ENCODE measurements at regions not wholly inside any gene's neighbourhood (a gene's known extent, or its start where the extent isn't known, plus 50 kb on each side); places are given as distances from the start of the nearest gene placed in this dataset.
A peak's percentile ranks its signal among the peaks of the same experiment; 100 is the strongest.
"Not testable (repeated sequence)": the region's sequence is repeated elsewhere in the genome, so short reads cannot be mapped to it uniquely, and the experiment has no call there.

GRCh38 chr3:158925828-158926494, 124.1 kb downstream of the MFSD1 start:
- Histone ChIP-seq H3K4me1 (replicated peaks in 1 of 2) (peaks cover 5 to 10% of the 10 kb centered on the region in 2 donors), H3K4me3 (no peak overlapping the region), H3K27ac (no peak overlapping the region)
- ATAC-seq (replicated peaks in 6 of 8): peak in 3 of 8 experiments; percentile 56 to 74 (median 68)
- in situ Hi-C loops (cut with MboI; ENCODE audit: low pct_unique_long_range_greater_than_20kb in 2 of 9, low sequenced_read_pairs in 9 of 9, unreplicated experiment in 9 of 9): no loop called here
- 35 to 100% (median 51%) methylated on average over 2 to 5 of the region's 5 CpGs for WGBS, 10 experiments

GRCh38 chr3:158935846-158936245, 134.0 kb downstream of the MFSD1 start:
- H3K27ac ChIP-seq: no peak overlapping the region
- ATAC-seq (replicated peaks in 6 of 8): no peak
- no peak overlapping the region for H3K4me3 ChIP-seq
- no peaks in the 10 kb centered on the region for H3K4me1 ChIP-seq (replicated peaks in 1 of 2)
- in situ Hi-C loops (cut with MboI; ENCODE audit: low pct_unique_long_range_greater_than_20kb in 2 of 9, low sequenced_read_pairs in 9 of 9, unreplicated experiment in 9 of 9): no loop called here
- 22 to 100% (median 80%) methylated on average over 1 to 5 of the region's 5 CpGs; no CpG with 5 or more reads in 3 of the 10 experiments for WGBS, 10 experiments

- H3K4me3 ChIP-seq: no peak overlapping the region
- 50 to 100% (median 80%) methylated on average over 1 to 11 of the region's 12 CpGs; no CpG with 5 or more reads in 2 of the 10 experiments for WGBS, 10 experiments
- no peak overlapping the region for H3K27ac ChIP-seq
- no peaks in the 10 kb centered on the region for H3K4me1 ChIP-seq (replicated peaks in 1 of 2)
- ATAC-seq (replicated peaks in 6 of 8): no peak
- in situ Hi-C loops (cut with MboI; ENCODE audit: low pct_unique_long_range_greater_than_20kb in 2 of 9, low sequenced_read_pairs in 9 of 9, unreplicated experiment in 9 of 9): no loop called here
Measured at GRCh38 chr3:158936530-158937113, 134.8 kb downstream of the MFSD1 start.

GRCh38 chr3:158950178-158950901, 148.5 kb downstream of the MFSD1 start:
- Histone ChIP-seq H3K27ac (no peak overlapping the region), H3K4me3 (no peak overlapping the region), H3K4me1 (replicated peaks in 1 of 2) (peaks cover 3 to 9% of the 10 kb centered on the region in 2 donors)
- in situ Hi-C loops (cut with MboI; ENCODE audit: low pct_unique_long_range_greater_than_20kb in 2 of 9, low sequenced_read_pairs in 9 of 9, unreplicated experiment in 9 of 9): no loop called here
- WGBS, 10 experiments: 43 to 100% (median 93%) methylated on average over 2 to 8 of the region's 8 CpGs; no CpG with 5 or more reads in 1 of the 10 experiments
- peak in 1 of 8 experiments; percentile 38 for ATAC-seq (replicated peaks in 6 of 8)

- Histone ChIP-seq H3K4me3 (no peak overlapping the region), H3K27ac (no peak overlapping the region), H3K4me1 (replicated peaks in 1 of 2) (peaks cover 3 to 4% of the 10 kb centered on the region in 2 donors)
- ATAC-seq (replicated peaks in 6 of 8): peak in 2 of 8 experiments; percentile 69 to 77
- 14 to 100% (median 100%) methylated on average over 1 of the region's 1 CpG; no CpG with 5 or more reads in 2 of the 10 experiments for WGBS, 10 experiments
- in situ Hi-C loops (cut with MboI; ENCODE audit: low pct_unique_long_range_greater_than_20kb in 2 of 9, low sequenced_read_pairs in 9 of 9, unreplicated experiment in 9 of 9): no loop called here
Measured at GRCh38 chr3:158953131-158953530, 151.3 kb downstream of the MFSD1 start.

GRCh38 chr3:158954420-158954819, 152.6 kb downstream of the MFSD1 start:
- Histone ChIP-seq H3K4me1 (replicated peaks in 1 of 2) (no peaks in the 10 kb centered on the region), H3K27ac (no peak overlapping the region), H3K4me3 (no peak overlapping the region)
- 40 to 90% (median 40%) methylated on average over 1 to 2 of the region's 2 CpGs; no CpG with 5 or more reads in 6 of the 10 experiments for WGBS, 10 experiments
- in situ Hi-C loops (cut with MboI; ENCODE audit: low pct_unique_long_range_greater_than_20kb in 2 of 9, low sequenced_read_pairs in 9 of 9, unreplicated experiment in 9 of 9): no loop called here
- ATAC-seq (replicated peaks in 6 of 8): peak in 3 of 8 experiments; percentile 70 to 81 (median 72)

- H3K4me1 ChIP-seq (replicated peaks in 1 of 2); H3K27ac ChIP-seq; in situ Hi-C loops (cut with MboI; ENCODE audit: low pct_unique_long_range_greater_than_20kb in 2 of 9, low sequenced_read_pairs in 9 of 9, unreplicated experiment in 9 of 9); H3K4me3 ChIP-seq; ATAC-seq (replicated peaks in 6 of 8): not testable (repeated sequence)
- no CpG with 5 or more reads among the region's 1 CpG for WGBS, 10 experiments
Measured at GRCh38 chr3:158957777-158958176, 155.9 kb downstream of the MFSD1 start.

- in situ Hi-C loops (cut with MboI; ENCODE audit: low pct_unique_long_range_greater_than_20kb in 2 of 9, low sequenced_read_pairs in 9 of 9, unreplicated experiment in 9 of 9): no loop called here
- ATAC-seq (replicated peaks in 6 of 8): no peak
- no peak overlapping the region for H3K4me3 ChIP-seq
- H3K27ac ChIP-seq: no peak overlapping the region
- H3K4me1 ChIP-seq (replicated peaks in 1 of 2): peaks cover 6 to 9% of the 10 kb centered on the region in 2 donors
- WGBS, 10 experiments: 33 to 100% (median 69%) methylated on average over 1 of the region's 2 CpGs; no CpG with 5 or more reads in 6 of the 10 experiments
Measured at GRCh38 chr3:158958873-158959272, 157.0 kb downstream of the MFSD1 start.

- H3K27ac ChIP-seq: peak overlapping the region in 1 of 2 donors; percentile 9
- ATAC-seq (replicated peaks in 6 of 8): peak in 4 of 8 experiments; percentile 21 to 62 (median 42)
- H3K4me3 ChIP-seq: no peak overlapping the region
- in situ Hi-C loops (cut with MboI; ENCODE audit: low pct_unique_long_range_greater_than_20kb in 2 of 9, low sequenced_read_pairs in 9 of 9, unreplicated experiment in 9 of 9): no loop called here
- 10 to 46% (median 21%) methylated on average over 1 to 4 of the region's 4 CpGs; no CpG with 5 or more reads in 3 of the 10 experiments for WGBS, 10 experiments
- H3K4me1 ChIP-seq (replicated peaks in 1 of 2): peaks cover 6 to 9% of the 10 kb centered on the region in 2 donors
Measured at GRCh38 chr3:158961471-158961870, 159.6 kb downstream of the MFSD1 start.

- peaks cover 6 to 9% of the 10 kb centered on the region in 2 donors for H3K4me1 ChIP-seq (replicated peaks in 1 of 2)
- H3K4me3 ChIP-seq: no peak overlapping the region
- ATAC-seq (replicated peaks in 6 of 8): peak in 1 of 8 experiments; percentile 43
- no peak overlapping the region for H3K27ac ChIP-seq
- in situ Hi-C loops (cut with MboI; ENCODE audit: low pct_unique_long_range_greater_than_20kb in 2 of 9, low sequenced_read_pairs in 9 of 9, unreplicated experiment in 9 of 9): no loop called here
- WGBS, 10 experiments: 25 to 100% (median 80%) methylated on average over 1 to 3 of the region's 3 CpGs; no CpG with 5 or more reads in 1 of the 10 experiments
Measured at GRCh38 chr3:158961911-158962310, 160.1 kb downstream of the MFSD1 start.

GRCh38 chr3:158970006-158970405, 168.2 kb downstream of the MFSD1 start:
- no peak overlapping the region for H3K4me3 ChIP-seq
- peaks cover 0 to 19% of the 10 kb centered on the region in 2 donors for H3K4me1 ChIP-seq (replicated peaks in 1 of 2)
- no peak overlapping the region for H3K27ac ChIP-seq
- 13 to 100% (median 73%) methylated on average over 1 to 2 of the region's 2 CpGs; no CpG with 5 or more reads in 2 of the 10 experiments for WGBS, 10 experiments
- ATAC-seq (replicated peaks in 6 of 8): no peak
- in situ Hi-C loops (cut with MboI; ENCODE audit: low pct_unique_long_range_greater_than_20kb in 2 of 9, low sequenced_read_pairs in 9 of 9, unreplicated experiment in 9 of 9): no loop called here

- whole genome bisulfite sequencing, 10 experiments: 11 to 83% (median 40%) methylated on average over 1 of the region's 1 CpG; no CpG with 5 or more reads in 3 of the 10 experiments
- ATAC-seq (replicated peaks in 6 of 8): peak in 2 of 8 experiments; percentile 38 to 52
- Histone ChIP-seq H3K4me1 (replicated peaks in 1 of 2) (peaks cover 0 to 26% of the 10 kb centered on the region in 2 donors), H3K4me3 (no peak overlapping the region), H3K27ac (no peak overlapping the region)
- in situ Hi-C loops (cut with MboI; ENCODE audit: low pct_unique_long_range_greater_than_20kb in 2 of 9, low sequenced_read_pairs in 9 of 9, unreplicated experiment in 9 of 9): no loop called here
Measured at GRCh38 chr3:158974904-158975303, 173.1 kb downstream of the MFSD1 start.

GRCh38 chr3:158976966-158977365, 175.1 kb downstream of the MFSD1 start:
- peaks cover 0 to 19% of the 10 kb centered on the region in 2 donors for H3K4me1 ChIP-seq (replicated peaks in 1 of 2)
- peak in 4 of 8 experiments; percentile 15 to 49 (median 30) for ATAC-seq (replicated peaks in 6 of 8)
- H3K27ac ChIP-seq: peak overlapping the region in 1 of 2 donors; percentile 26
- no peak overlapping the region for H3K4me3 ChIP-seq
- WGBS, 10 experiments: 71 to 100% (median 100%) methylated on average over 1 of the region's 2 CpGs; no CpG with 5 or more reads in 4 of the 10 experiments
- in situ Hi-C loops (cut with MboI; ENCODE audit: low pct_unique_long_range_greater_than_20kb in 2 of 9, low sequenced_read_pairs in 9 of 9, unreplicated experiment in 9 of 9): no loop called here
